ENCODE measurements at regions not wholly inside any gene's neighbourhood (a gene's known extent, or its start where the extent isn't known, plus 50 kb on each side); places are given as distances from the start of the nearest gene placed in this dataset.

GRCh38 chr20:12911372-12911771 is 97.4 kb upstream of the SPTLC3 start:
- TF ChIP-seq CTCF (IDR thresholded peaks at IDR 0.05) (no peak), POLR2A (IDR thresholded peaks at IDR 0.05) (no peak)

All from tibial nerve (tissue), 3 donors.